Esophagus muscularis mucosa (tissue), 4 donors: ENCODE measurements at regions not wholly inside any gene's neighbourhood (a gene's known extent, or its start where the extent isn't known, plus 50 kb on each side); places are given as distances from the start of the nearest gene placed in this dataset.
"Not testable (repeated sequence)": the region's sequence is repeated elsewhere in the genome, so short reads cannot be mapped to it uniquely, and the experiment has no call there.

Experiments
- DNase-seq: peaks from one replicate; pipeline ENCODE4 v3.0.0-alpha.2; 2017; ENCODE audit errors: extremely low spot score
- H3K27ac ChIP-seq, 4 donors: fragments of 200-600 bp; sonication (generic); replicated peaks in 1 of 4; 1 replicate in 3 of 4; 2 replicates in 1 of 4; pipeline ENCODE4 v1.5.1; 2016 to 2019; ENCODE audit warnings: mild to moderate bottlenecking in 1 of 4
- H3K27me3 ChIP-seq, 4 donors: fragments of 200-600 bp; sonication (generic); one replicate each; pipeline versions ENCODE4 v1.5.1 to v1.6.0; 2016 to 2019
- H3K36me3 ChIP-seq, 4 donors: fragments of 200-600 bp; sonication (generic); one replicate each; pipeline ENCODE4 v1.5.1; 2016 to 2019
- H3K4me1 ChIP-seq, 4 donors: fragments of 200-600 bp; sonication (generic); one replicate each; pipeline ENCODE4 v1.5.1; 2016 to 2019
- H3K4me3 ChIP-seq, 4 donors: fragments of 200-600 bp; sonication (generic); 1 replicate in 2 of 4; 2 replicates in 2 of 4; pipeline ENCODE4 v1.5.1; 2016 to 2019; ENCODE audit warnings: mild to moderate bottlenecking in 4 of 4, moderate library complexity in 1 of 4
- H3K9me3 ChIP-seq, 4 donors: fragments of 200-600 bp; sonication (generic); 1 replicate in 3 of 4; 2 replicates in 1 of 4; pipeline ENCODE4 v1.5.1; 2016 to 2019
- CTCF ChIP-seq, 3 experiments: fragments of 200-600 bp in 2 of 3; fragments of 450-650 bp in 1 of 3; sonication (generic) in 2 of 3; IDR thresholded peaks; one replicate each; pipeline ENCODE4 v1.5.1; 2017 to 2019; ENCODE audit warnings: antibody characterized with exemption in 3 of 3, mild to moderate bottlenecking in 2 of 3, moderate library complexity in 1 of 3
- EP300 ChIP-seq: sonication (generic); formaldehyde crosslinking; IDR thresholded peaks from one replicate; pipeline ENCODE4 v1.6.1; 2017; ENCODE audit warnings: antibody characterized with exemption
- POLR2A ChIP-seq: fragments of 450-650 bp; IDR thresholded peaks from one replicate; pipeline ENCODE4 v1.6.1; 2017; ENCODE audit warnings: antibody characterized with exemption, moderate library complexity, mild to moderate bottlenecking, low read depth
- POLR2AphosphoS5 ChIP-seq, 2 donors: sonication (generic); formaldehyde crosslinking; IDR thresholded peaks; one replicate each; pipeline ENCODE4 v1.6.1; 2017; ENCODE audit warnings: antibody characterized with exemption in 2 of 2
- WGBS: methylation state at CpG from one replicate; pipeline ENCODE4 v1.1.5; 2018; 5-methylcytosine and 5-hydroxymethylcytosine counted together
- intact Hi-C: fragments of 100-400 bp; cut with DNase I; formaldehyde crosslinking; loops from one replicate; pipeline ENCODE4 v1.15.1; 2023

DNA sequence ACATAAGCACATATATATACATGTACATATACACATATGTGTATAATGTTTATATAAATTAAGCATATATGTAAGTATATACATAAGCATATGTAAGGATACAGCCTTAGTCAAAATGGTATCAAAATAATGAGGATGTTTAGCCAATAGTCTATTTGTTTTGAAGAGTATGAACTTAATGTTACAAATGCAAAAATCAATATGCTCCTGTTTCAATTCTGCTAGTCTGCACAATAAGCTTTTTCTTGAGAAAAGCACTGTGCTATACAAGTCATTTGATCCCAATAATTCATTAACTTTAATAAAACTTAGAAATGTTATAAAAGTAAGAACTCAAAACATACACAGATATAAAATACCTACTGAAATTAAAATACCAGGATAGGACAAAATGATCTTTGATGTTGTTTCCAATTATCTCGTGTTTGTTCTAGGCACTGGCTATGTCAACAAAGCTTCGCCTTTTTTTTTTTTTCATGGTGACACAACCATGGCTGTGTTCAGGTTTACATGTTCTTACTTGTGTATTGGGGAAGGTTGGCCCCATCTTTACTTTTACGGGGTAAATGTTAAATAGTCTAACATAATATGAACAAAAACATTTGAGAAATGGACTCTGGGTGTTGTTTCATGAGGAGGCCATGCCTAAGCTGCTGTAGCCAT is 271.1 kb upstream of the CDH19 start:
- no peaks in the 10 kb centered on the region for H3K4me1 ChIP-seq
- no peaks in the 10 kb centered on the region for H3K36me3 ChIP-seq
- no peak overlapping the region for H3K27ac ChIP-seq
- no peaks in the 10 kb centered on the region for H3K27me3 ChIP-seq
- WGBS = 83% methylated on average over 3 of the region's 3 CpGs
- DNase-seq = no peak
- intact Hi-C loops = no loop called here
- H3K9me3 ChIP-seq = no peaks in the 10 kb centered on the region
- TF ChIP-seq POLR2A (no peak), EP300 (no peak), CTCF (IDR thresholded peaks at IDR 0.05) (no peak), POLR2AphosphoS5 (IDR thresholded peaks at IDR 0.05) (no peak)
- no peak overlapping the region for H3K4me3 ChIP-seq

GRCh38 chr18:66874375-66874774 is 270.5 kb upstream of the CDH19 start:
- intact Hi-C loops = no loop called here
- Histone ChIP-seq H3K4me1 (no peaks in the 10 kb centered on the region), H3K27me3 (no peaks in the 10 kb centered on the region), H3K4me3 (no peak overlapping the region), H3K36me3 (no peaks in the 10 kb centered on the region), H3K9me3 (no peaks in the 10 kb centered on the region), H3K27ac (no peak overlapping the region)
- DNase-seq = no peak
- TF ChIP-seq POLR2A (no peak), POLR2AphosphoS5 (IDR thresholded peaks at IDR 0.05) (no peak), CTCF (IDR thresholded peaks at IDR 0.05) (no peak), EP300 (no peak)

- no peak for DNase-seq
- Histone ChIP-seq H3K27me3 (no peaks in the 10 kb centered on the region), H3K9me3 (no peaks in the 10 kb centered on the region), H3K36me3 (no peaks in the 10 kb centered on the region), H3K27ac (no peak overlapping the region), H3K4me3 (no peak overlapping the region), H3K4me1 (no peaks in the 10 kb centered on the region)
- no peak for TF ChIP-seq CTCF (IDR thresholded peaks at IDR 0.05)
- no peak for TF ChIP-seq EP300
- no peak for TF ChIP-seq POLR2A
- TF ChIP-seq POLR2AphosphoS5 (IDR thresholded peaks at IDR 0.05) = no peak
- intact Hi-C loops = no loop called here
- WGBS = 71% methylated on average over 4 of the region's 4 CpGs
Measured at GRCh38 chr18:66873899-66874298, 270.0 kb upstream of the CDH19 start.

DNA sequence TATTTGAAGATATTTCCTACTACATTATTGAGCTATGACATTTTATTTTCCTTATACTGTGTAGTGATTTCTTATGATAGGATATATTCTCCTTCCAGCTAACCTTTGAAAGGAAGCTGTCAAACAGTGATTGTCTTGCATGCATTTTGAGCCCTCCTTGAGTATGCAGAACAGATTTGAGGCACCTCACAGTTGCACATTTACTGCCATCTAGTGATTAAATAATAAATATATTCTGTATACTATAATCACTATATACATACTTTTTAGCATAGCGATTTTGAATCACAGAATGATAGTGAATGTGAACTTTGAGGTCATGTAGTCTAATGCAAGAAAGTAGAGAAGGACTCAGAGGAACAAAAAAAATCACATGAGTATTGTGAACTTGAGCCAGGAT is 268.4 kb upstream of the CDH19 start:
- intact Hi-C loops = no loop called here
- H3K27ac ChIP-seq = no peak overlapping the region
- WGBS = 0% methylated on average over 1 of the region's 1 CpG
- H3K4me3 ChIP-seq = no peak overlapping the region
- H3K4me1 ChIP-seq = no peaks in the 10 kb centered on the region
- H3K27me3 ChIP-seq = no peaks in the 10 kb centered on the region
- H3K9me3 ChIP-seq = no peaks in the 10 kb centered on the region
- no peak for DNase-seq
- H3K36me3 ChIP-seq = no peaks in the 10 kb centered on the region
- TF ChIP-seq EP300 = no peak
- no peak for TF ChIP-seq CTCF (IDR thresholded peaks at IDR 0.05)
- no peak for TF ChIP-seq POLR2A
- TF ChIP-seq POLR2AphosphoS5 (IDR thresholded peaks at IDR 0.05) = no peak

- Histone ChIP-seq H3K4me1 (no peaks in the 10 kb centered on the region), H3K27me3 (no peaks in the 10 kb centered on the region), H3K4me3 (no peak overlapping the region), H3K27ac (no peak overlapping the region), H3K9me3 (no peaks in the 10 kb centered on the region), H3K36me3 (no peaks in the 10 kb centered on the region)
- 77% methylated on average over 4 of the region's 4 CpGs for WGBS
- no peak for DNase-seq
- intact Hi-C loops = no loop called here
- TF ChIP-seq POLR2AphosphoS5 (IDR thresholded peaks at IDR 0.05) (no peak), CTCF (IDR thresholded peaks at IDR 0.05) (no peak), POLR2A (no peak)
Measured at GRCh38 chr18:66867653-66868052, 263.8 kb upstream of the CDH19 start.

GRCh38 chr18:66866427-66866940 is 262.6 kb upstream of the CDH19 start:
- H3K27me3 ChIP-seq, H3K9me3 ChIP-seq, intact Hi-C loops, H3K4me1 ChIP-seq, H3K4me3 ChIP-seq, H3K36me3 ChIP-seq, DNase-seq, H3K27ac ChIP-seq: not testable (repeated sequence)
- WGBS = 93% methylated on average over 21 of the region's 43 CpGs
